ENCODE measurements at regions not wholly inside any gene's neighbourhood (a gene's known extent, or its start where the extent isn't known, plus 50 kb on each side); places are given as distances from the start of the nearest gene placed in this dataset.

DNA sequence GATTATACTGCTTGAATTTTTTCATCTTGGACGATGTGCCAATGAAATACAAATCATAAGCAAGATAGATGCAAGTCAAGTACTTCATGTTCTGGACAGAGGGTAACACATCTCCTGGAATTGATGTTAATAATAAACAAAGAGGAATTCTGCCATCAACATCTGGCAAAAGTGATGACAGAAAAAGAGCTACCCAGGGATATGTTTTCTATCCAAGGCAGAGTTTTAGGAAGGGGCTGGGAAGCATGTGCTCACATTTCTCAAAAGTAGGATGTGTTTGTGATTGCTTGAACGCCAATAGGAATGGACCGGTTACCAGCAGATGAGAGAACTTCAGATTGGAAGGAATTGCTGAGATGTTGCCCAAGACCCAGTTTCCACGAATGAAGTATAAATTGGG is 242.6 kb upstream of the AGTR1 start:
- TF ChIP-seq NFRKB (IDR thresholded peaks at IDR 0.05) (no peak), FOXM1 (IDR thresholded peaks at IDR 0.05; ENCODE audit: borderline replicate concordance) (no peak), FOXA1 (IDR thresholded peaks at IDR 0.05) (no peak), L3MBTL2 (conservative IDR thresholded peaks at IDR 0.05) (no peak)

Measured in HEK293T (cell line).